CMK (cell line): ENCODE measurements at regions not wholly inside any gene's neighbourhood (a gene's known extent, or its start where the extent isn't known, plus 50 kb on each side); places are given as distances from the start of the nearest gene placed in this dataset.

Source experiments
- DNase-seq: peaks from one replicate; pipeline ENCODE4 v3.0.0-alpha.2; 2010; ENCODE audit warnings: low read depth

GRCh38 chr20:3309226-3309625 lies 70.2 kb upstream of the SLC4A11 start:
- no peak for DNase-seq

- DNase-seq: no peak
These were observed 68.7 kb upstream of the SLC4A11 start for GRCh38 chr20:3307725-3308124.

- no peak for DNase-seq
These were observed 68.1 kb upstream of the SLC4A11 start for GRCh38 chr20:3307078-3307477.

GRCh38 chr20:3306068-3306467 lies 67.1 kb upstream of the SLC4A11 start:
- DNase-seq: no peak

- no peak for DNase-seq
These were observed 65.5 kb upstream of the SLC4A11 start for GRCh38 chr20:3304456-3304855.

- no peak for DNase-seq
These were observed 58.0 kb upstream of the SLC4A11 start for GRCh38 chr20:3297079-3297378.

- DNase-seq: no peak
These were observed 57.5 kb upstream of the SLC4A11 start for GRCh38 chr20:3296261-3297078.
